GM19438 (cell line): ENCODE measurements at regions not wholly inside any gene's neighbourhood (a gene's known extent, or its start where the extent isn't known, plus 50 kb on each side); places are given as distances from the start of the nearest gene placed in this dataset.

ENCODE experiments used
- ATAC-seq: cut with Tn5 transposase; IDR thresholded peaks from one replicate; pipeline ENCODE4 v1.9.1; 2021; ENCODE audit warnings: low read depth; ENCODE audit not compliant: unreplicated experiment

GRCh38 chr2:136408795-136409194 lies 290.8 kb upstream of the CXCR4 start:
- ATAC-seq: no peak

GRCh38 chr2:136407952-136408318 lies 290.0 kb upstream of the CXCR4 start:
- ATAC-seq: no peak

- no peak for ATAC-seq
Observed at GRCh38 chr2:136407117-136407951, 289.4 kb upstream of the CXCR4 start.

GRCh38 chr2:136404925-136405324 lies 287.0 kb upstream of the CXCR4 start:
- ATAC-seq: no peak

- ATAC-seq: no peak
Observed at GRCh38 chr2:136404176-136404575, 286.2 kb upstream of the CXCR4 start.

- ATAC-seq: no peak
Observed at GRCh38 chr2:136402281-136402680, 284.3 kb upstream of the CXCR4 start.

- no peak for ATAC-seq
Observed at GRCh38 chr2:136399667-136400289, 281.8 kb upstream of the CXCR4 start.

- no peak for ATAC-seq
Observed at GRCh38 chr2:136395582-136395981, 277.6 kb upstream of the CXCR4 start.

- ATAC-seq: peak; percentile 82
Observed at GRCh38 chr2:136394136-136395060, 276.4 kb upstream of the CXCR4 start.

GRCh38 chr2:136393514-136393913 lies 275.6 kb upstream of the CXCR4 start:
- ATAC-seq: no peak

- ATAC-seq: no peak
Observed at GRCh38 chr2:136392897-136393505, 275.1 kb upstream of the CXCR4 start.

- ATAC-seq: peak; percentile 45
Observed at GRCh38 chr2:136389809-136390208, 271.9 kb upstream of the CXCR4 start.

GRCh38 chr2:136386046-136386445 lies 268.1 kb upstream of the CXCR4 start:
- no peak for ATAC-seq

GRCh38 chr2:136384531-136385303 lies 266.8 kb upstream of the CXCR4 start:
- peak; percentile 42 for ATAC-seq

- ATAC-seq: no peak
Observed at GRCh38 chr2:136383167-136383566, 265.2 kb upstream of the CXCR4 start.

GRCh38 chr2:136381722-136382633 lies 264.0 kb upstream of the CXCR4 start:
- peak; percentile 87 for ATAC-seq

GRCh38 chr2:136381245-136381644 lies 263.3 kb upstream of the CXCR4 start:
- no peak for ATAC-seq

GRCh38 chr2:136378712-136379595 lies 261.0 kb upstream of the CXCR4 start:
- ATAC-seq: no peak
